Neutrophil (primary cell): ENCODE measurements at regions not wholly inside any gene's neighbourhood (a gene's known extent, or its start where the extent isn't known, plus 50 kb on each side); places are given as distances from the start of the nearest gene placed in this dataset.

Experiments used
- H3K27ac ChIP-seq: fragments of 200-600 bp; sonication (generic); 2 replicates; pipeline ENCODE4 v1.5.1; 2016; ENCODE audit warnings: mild to moderate bottlenecking, moderate library complexity
- H3K27me3 ChIP-seq: fragments of 200-600 bp; sonication (generic); 2 replicates; pipeline ENCODE4 v1.6.0; 2016; ENCODE audit warnings: mild to moderate bottlenecking
- H3K36me3 ChIP-seq: fragments of 200-600 bp; sonication (generic); 2 replicates; pipeline ENCODE4 v1.5.1; 2017
- H3K4me1 ChIP-seq, 2 experiments: fragments of 200-600 bp in 1 of 2; sonication (generic) in 1 of 2; 1 replicate in 1 of 2; 2 replicates in 1 of 2; pipeline versions ENCODE4 v1.5.1 to v1.6.1; 2013 to 2016; ENCODE audit warnings: low read depth in 1 of 2, low read length in 1 of 2, mild to moderate bottlenecking in 1 of 2, moderate library complexity in 1 of 2; ENCODE audit not compliant: control insufficient read depth in 1 of 2, insufficient read depth in 1 of 2
- H3K4me3 ChIP-seq, 2 experiments: fragments of 200-600 bp in 1 of 2; sonication (generic) in 1 of 2; 1 replicate in 1 of 2; 2 replicates in 1 of 2; pipeline ENCODE4 v1.5.1; 2013 to 2016; ENCODE audit warnings: low read depth in 1 of 2, low read length in 1 of 2, mild to moderate bottlenecking in 1 of 2, moderate library complexity in 1 of 2
- H3K9me3 ChIP-seq: fragments of 200-600 bp; sonication (generic); 2 replicates; pipeline ENCODE4 v1.5.1; 2016
- TF ChIP-seq, protein P1 (sequence below): fragments of 200-600 bp; sonication (generic); IDR thresholded peaks from 2 replicates; pipeline ENCODE4 v1.5.1; 2016; ENCODE audit warnings: antibody characterized with exemption

DNA sequence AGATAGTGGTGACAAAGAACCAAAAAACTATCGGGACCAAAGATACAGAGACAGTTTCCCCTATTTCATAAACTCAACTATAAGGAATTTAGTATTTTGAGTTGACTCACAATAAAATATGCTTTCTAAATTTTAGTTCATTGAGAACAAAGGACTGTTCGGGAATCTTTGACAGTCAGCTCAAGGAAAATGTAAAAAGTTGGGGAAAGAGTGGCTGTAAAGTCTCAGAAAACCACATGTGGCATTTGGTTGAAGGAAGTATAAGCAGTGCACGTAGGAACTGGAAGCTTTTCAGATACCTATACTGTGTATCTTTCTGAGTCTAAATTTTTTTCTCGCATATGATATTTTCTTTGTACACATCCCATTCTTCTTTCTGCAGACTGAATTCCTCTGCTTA lies 688.9 kb downstream of the KCNA4 start:
- Histone ChIP-seq H3K4me1 (no peaks in the 10 kb centered on the region), H3K36me3 (no peaks in the 10 kb centered on the region), H3K9me3 (no peaks in the 10 kb centered on the region), H3K27ac (no peak overlapping the region), H3K27me3 (no peaks in the 10 kb centered on the region), H3K4me3 (no peak overlapping the region)
- TF ChIP-seq, protein P1, sequence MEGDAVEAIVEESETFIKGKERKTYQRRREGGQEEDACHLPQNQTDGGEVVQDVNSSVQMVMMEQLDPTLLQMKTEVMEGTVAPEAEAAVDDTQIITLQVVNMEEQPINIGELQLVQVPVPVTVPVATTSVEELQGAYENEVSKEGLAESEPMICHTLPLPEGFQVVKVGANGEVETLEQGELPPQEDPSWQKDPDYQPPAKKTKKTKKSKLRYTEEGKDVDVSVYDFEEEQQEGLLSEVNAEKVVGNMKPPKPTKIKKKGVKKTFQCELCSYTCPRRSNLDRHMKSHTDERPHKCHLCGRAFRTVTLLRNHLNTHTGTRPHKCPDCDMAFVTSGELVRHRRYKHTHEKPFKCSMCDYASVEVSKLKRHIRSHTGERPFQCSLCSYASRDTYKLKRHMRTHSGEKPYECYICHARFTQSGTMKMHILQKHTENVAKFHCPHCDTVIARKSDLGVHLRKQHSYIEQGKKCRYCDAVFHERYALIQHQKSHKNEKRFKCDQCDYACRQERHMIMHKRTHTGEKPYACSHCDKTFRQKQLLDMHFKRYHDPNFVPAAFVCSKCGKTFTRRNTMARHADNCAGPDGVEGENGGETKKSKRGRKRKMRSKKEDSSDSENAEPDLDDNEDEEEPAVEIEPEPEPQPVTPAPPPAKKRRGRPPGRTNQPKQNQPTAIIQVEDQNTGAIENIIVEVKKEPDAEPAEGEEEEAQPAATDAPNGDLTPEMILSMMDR, result no peak

DNA sequence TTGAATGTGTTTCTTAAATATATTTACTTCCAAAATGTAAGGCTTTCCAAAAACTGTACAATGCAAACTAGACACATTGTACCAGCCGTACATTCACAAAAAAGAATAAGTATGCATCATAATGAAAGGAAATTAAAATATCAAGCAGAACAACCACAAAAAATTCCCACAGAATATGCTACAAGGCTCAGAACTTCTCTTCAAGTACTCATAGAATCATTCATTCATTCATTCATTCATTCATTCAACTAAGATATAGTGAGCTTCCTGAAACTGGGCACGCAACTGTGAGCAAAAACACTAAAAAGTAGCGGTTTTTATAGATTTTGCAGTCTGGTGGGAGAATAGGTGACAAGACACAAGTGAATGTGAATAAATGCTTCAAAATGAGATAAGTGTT lies 690.1 kb downstream of the KCNA4 start:
- H3K27me3 ChIP-seq, result no peaks in the 10 kb centered on the region
- no peaks in the 10 kb centered on the region for H3K36me3 ChIP-seq
- no peaks in the 10 kb centered on the region for H3K4me1 ChIP-seq
- TF ChIP-seq, protein P1, result no peak
- H3K4me3 ChIP-seq, result no peak overlapping the region
- no peak overlapping the region for H3K27ac ChIP-seq
- no peaks in the 10 kb centered on the region for H3K9me3 ChIP-seq

DNA sequence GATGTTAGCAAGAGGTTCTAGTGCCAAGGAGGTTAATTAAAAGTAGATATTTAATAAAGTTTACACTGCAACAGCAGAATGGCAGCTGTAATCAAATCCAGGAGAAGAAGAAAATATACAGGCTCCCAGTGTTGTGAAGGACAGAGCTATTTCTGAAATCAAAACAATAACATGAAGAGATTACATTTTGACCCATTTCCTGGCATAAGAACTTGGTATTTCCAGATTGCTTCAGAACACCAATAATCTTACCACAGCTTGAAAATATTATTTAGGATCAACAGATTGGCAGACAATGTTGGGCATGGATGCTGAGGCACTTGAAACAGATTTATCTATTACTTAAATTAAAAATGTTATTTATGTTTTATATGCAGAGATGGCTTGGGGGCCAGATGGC lies 692.5 kb downstream of the KCNA4 start:
- TF ChIP-seq, protein P1, result no peak
- no peak overlapping the region for H3K4me3 ChIP-seq

DNA sequence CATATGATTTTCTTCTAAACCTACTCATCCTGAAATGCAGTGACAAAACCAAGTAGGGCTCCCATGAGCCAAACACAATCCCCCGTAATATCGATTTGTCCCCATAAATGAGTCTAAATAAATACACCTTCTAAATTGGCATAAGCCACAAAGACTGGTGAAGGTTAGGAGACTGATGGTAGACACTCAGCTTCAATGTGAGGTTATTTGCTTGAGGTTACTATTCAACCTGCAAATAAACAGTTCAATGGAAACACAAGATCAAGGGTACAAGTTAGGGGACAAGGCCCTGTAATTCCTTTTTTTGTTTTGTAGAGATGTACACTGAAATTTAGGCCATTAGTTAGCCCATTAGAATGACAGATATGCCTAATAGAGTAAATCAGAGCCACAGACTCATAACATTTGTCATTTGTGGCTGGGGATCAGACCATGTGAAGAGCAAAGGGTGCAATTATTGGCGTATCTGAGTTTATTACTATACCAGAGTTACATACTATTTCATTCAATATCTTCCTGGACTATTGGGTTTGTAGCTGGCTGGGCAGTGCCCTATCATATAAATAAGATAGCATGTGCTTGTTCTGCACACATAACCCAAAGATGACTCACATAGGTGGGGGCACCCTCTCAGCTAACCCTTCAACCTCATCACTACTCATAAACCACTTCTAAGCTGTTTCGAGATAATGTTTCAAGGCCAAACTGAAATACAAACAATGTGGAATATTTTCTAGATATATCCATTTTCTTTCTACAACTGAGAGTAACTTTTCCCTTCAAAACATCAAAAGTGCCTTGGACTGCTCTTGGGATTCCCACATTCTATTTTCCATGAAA lies 695.3 kb downstream of the KCNA4 start:
- Histone ChIP-seq H3K27ac (no peak overlapping the region), H3K4me3 (no peak overlapping the region), H3K4me1 (no peaks in the 10 kb centered on the region), H3K36me3 (no peaks in the 10 kb centered on the region), H3K27me3 (no peaks in the 10 kb centered on the region), H3K9me3 (no peaks in the 10 kb centered on the region)
- TF ChIP-seq, protein P1, result no peak

More for the DNA sequence above, 692.5 kb downstream of the KCNA4 start:
- no peaks in the 10 kb centered on the region for H3K4me1 ChIP-seq
- H3K27ac ChIP-seq, result no peak overlapping the region
- H3K27me3 ChIP-seq, result no peaks in the 10 kb centered on the region
- no peaks in the 10 kb centered on the region for H3K9me3 ChIP-seq
- no peaks in the 10 kb centered on the region for H3K36me3 ChIP-seq

DNA sequence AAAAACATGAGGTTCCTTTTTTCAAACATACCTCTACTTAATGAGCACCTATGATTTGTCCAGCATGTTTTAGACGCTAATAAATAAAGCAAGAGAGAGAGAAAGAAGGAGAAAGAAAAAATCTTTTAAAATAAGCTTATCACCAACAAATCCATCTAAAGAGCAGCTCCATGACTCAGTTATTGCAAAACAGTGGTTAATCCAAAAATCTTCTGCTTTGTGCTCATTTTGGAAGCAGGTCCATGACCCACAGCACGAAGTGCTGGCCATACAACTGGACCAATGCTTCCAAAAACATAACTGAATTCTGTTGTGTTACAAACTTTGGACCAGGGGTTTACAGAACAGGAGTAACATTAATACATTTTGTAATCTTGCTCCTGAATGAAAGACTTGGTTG lies 696.6 kb downstream of the KCNA4 start:
- H3K36me3 ChIP-seq, result no peaks in the 10 kb centered on the region
- no peak overlapping the region for H3K27ac ChIP-seq
- H3K4me1 ChIP-seq, result no peaks in the 10 kb centered on the region
- no peaks in the 10 kb centered on the region for H3K27me3 ChIP-seq
- no peaks in the 10 kb centered on the region for H3K9me3 ChIP-seq
- no peak overlapping the region for H3K4me3 ChIP-seq
- TF ChIP-seq, protein P1, result no peak
